Esophagus squamous epithelium (tissue), 4 donors: ENCODE measurements at regions not wholly inside any gene's neighbourhood (a gene's known extent, or its start where the extent isn't known, plus 50 kb on each side); places are given as distances from the start of the nearest gene placed in this dataset.

Experiments used
- POLR2A ChIP-seq, 4 donors: fragments of 450-650 bp; IDR thresholded peaks; one replicate each; pipeline ENCODE4 v1.6.1; 2017; ENCODE audit warnings: antibody characterized with exemption in 4 of 4, mild to moderate bottlenecking in 4 of 4, moderate library complexity in 3 of 4
- TF ChIP-seq, protein P1 (sequence below), 6 experiments: fragments of 450-650 bp in 4 of 6; fragments of 200-600 bp in 2 of 6; sonication (generic) in 2 of 6; IDR thresholded peaks; one replicate each; pipeline ENCODE4 v1.5.1; 2016 to 2019; ENCODE audit warnings: antibody characterized with exemption in 6 of 6, mild to moderate bottlenecking in 4 of 6, moderate library complexity in 4 of 6

DNA sequence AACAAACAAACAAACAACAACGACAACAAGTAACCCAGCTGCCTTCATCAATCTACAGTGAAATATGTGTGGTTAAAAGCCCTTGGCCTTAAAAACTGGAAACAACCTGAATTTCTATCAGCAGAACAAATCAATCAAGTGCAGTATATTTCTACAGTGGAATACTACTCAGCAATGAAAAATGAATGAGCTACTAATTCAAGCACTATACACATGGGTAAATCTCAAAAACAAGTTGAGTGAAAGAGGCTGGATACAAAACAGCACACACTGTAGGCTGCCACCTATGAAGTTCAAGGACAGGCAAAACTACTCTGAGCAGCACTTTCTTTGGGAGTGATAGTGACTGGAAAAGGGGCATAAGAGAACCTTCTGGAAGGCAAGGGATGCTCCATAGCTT is 395.5 kb upstream of the PROK2 start:
- no peak for TF ChIP-seq POLR2A (IDR thresholded peaks at IDR 0.05)
- TF ChIP-seq, protein P1, sequence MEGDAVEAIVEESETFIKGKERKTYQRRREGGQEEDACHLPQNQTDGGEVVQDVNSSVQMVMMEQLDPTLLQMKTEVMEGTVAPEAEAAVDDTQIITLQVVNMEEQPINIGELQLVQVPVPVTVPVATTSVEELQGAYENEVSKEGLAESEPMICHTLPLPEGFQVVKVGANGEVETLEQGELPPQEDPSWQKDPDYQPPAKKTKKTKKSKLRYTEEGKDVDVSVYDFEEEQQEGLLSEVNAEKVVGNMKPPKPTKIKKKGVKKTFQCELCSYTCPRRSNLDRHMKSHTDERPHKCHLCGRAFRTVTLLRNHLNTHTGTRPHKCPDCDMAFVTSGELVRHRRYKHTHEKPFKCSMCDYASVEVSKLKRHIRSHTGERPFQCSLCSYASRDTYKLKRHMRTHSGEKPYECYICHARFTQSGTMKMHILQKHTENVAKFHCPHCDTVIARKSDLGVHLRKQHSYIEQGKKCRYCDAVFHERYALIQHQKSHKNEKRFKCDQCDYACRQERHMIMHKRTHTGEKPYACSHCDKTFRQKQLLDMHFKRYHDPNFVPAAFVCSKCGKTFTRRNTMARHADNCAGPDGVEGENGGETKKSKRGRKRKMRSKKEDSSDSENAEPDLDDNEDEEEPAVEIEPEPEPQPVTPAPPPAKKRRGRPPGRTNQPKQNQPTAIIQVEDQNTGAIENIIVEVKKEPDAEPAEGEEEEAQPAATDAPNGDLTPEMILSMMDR (IDR thresholded peaks at IDR 0.05): no peak
